Activated CD4-positive, alpha-beta T cell treated with anti-CD3 and anti-CD28 coated beads, Interleukin-2, amount 50 U/mL, for 24 hours (primary cell): ENCODE measurements at regions not wholly inside any gene's neighbourhood (a gene's known extent, or its start where the extent isn't known, plus 50 kb on each side); places are given as distances from the start of the nearest gene placed in this dataset.

Experiments used
- DNase-seq, 2 donors: peaks; one replicate each; pipeline ENCODE4 v3.0.0-alpha.2; 2020; ENCODE audit warnings: low read depth in 1 of 2, low spot score in 1 of 2

DNA sequence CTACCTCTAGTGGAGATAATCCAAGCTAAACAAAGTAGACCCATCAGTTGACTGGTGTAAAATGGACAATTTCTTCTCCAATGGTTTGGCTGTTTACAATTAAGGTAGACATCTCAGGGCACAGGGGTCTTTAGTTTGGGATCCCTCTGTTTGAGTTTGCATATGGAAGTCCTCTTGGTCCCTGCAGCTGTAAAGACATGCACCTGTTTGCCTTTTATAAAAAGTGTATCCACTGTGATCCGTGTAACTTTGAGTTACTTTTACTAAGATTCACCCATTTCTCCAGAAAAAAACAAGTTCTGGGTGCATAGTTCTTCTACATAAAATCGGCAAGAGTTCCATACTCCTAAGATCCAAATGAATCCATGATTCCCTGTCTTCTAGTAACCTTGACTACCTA, 374.7 kb upstream of the ADAMTS16 start:
- DNase-seq, result no peak

DNA sequence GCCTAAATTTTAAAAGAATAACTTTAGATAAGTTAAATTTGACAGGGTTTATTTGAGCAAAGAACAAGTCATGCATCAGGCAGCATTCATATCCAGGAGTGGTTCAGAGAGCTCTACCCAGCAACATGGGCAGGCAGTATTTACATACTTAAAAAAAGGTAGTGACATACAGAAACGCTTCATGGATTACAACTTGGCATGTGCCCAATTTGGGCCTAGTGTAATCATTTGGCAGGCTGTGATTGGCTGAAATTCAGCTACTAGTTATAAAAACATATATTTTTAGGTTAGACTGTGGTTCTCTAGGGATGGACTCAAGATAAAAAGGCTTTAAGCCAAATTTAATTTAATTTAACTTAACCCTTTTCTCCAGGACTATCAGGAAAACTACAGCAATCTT, 374.0 kb upstream of the ADAMTS16 start:
- DNase-seq, result no peak

DNA sequence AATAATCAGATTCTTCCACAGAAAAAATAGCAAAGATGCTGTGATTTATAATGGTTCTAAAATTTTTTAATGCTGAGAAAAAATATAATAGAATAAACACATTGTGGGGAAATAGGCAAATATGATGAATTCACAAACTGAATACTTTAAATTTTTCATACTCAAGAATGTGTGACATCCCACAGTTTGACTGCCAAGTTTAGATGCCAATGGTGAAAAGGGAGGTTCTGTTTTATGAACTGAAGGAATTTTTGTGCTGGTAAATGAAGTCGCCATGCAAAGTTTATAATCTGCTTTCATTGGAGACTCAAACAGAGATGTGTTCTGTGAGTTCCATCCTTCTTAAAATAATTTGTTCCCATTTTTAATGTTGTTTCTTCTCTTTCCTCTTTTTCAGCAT, 367.5 kb upstream of the ADAMTS16 start:
- DNase-seq, result no peak

DNA sequence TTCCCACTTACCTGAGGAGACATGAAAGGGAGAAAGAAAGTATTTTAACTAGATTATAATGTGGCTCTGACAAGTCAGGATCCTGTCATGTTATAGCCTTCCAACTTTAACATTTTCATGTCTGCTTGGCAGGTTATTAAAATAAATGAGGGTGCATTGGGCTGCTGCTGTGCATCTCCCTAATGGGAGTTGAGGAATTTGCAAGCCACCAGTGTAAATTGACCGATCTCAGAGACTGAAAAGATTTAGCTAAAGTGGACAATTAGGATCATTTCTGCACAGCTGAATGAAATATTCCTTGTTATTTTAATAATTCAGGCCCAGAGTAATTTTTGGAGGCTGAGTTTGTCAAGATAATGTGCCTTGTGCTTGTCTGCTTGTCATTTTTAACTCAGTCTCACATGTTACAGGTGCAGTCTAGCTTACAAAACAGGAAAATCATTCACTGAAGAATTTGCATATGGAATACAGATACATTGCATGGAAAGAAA, 366.3 kb upstream of the ADAMTS16 start:
- DNase-seq, result no peak

DNA sequence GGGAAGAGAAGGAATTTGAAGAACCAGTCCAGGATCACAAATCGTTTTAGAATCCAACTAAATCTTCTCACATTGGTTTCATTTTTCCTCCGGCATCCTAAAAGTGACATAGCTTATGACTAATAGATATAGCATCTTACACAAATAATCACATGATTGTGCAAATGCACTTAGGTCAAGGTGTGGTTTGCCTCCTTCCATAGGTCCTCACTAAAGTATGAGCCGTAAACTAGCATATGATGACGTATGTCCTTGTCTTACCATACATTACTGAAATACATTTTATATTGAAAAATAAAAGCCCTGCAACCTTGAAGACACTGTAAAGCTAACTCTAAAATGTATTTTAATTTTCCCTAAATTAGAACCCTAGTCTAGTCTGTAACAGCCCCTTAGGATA, 362.7 kb upstream of the ADAMTS16 start:
- no peak for DNase-seq

DNA sequence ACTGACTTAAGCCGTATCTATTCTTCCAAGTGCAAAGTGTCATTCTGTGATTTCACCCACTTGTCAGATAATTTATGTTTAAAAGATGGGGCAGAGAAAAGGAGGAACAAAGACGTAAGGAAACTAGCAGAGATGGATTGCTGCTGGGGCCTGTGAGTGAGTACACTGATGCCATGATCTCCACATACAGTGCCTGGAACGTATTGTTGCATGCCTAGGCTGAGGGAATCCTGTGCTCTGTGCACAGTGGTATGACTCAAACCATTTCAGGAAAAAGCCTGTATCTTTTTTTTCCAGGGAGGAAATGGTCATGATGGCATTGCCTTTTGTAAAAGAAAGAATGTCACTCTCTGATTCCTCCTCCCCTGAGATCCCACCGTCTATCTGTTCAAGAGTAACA, 359.5 kb upstream of the ADAMTS16 start:
- no peak for DNase-seq

DNA sequence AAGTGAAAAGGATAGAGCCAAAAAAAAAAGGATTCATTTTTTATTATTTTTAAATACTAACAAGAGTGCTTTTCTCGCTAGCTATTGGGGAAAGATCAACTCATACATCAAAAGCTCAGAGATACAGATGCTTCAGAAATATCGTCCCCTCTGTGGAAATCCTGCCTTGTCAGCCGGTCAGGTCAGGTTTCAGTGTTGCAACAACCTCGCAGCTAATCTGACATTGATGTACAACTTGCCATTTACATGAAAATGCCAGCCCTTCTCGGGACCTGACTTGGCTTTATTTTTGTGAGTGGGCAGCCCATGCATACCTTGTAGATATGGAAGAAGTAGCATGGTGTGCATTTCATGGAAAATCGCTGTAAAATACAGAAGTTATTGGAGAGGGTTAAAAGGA, 358.8 kb upstream of the ADAMTS16 start:
- DNase-seq, result no peak

DNA sequence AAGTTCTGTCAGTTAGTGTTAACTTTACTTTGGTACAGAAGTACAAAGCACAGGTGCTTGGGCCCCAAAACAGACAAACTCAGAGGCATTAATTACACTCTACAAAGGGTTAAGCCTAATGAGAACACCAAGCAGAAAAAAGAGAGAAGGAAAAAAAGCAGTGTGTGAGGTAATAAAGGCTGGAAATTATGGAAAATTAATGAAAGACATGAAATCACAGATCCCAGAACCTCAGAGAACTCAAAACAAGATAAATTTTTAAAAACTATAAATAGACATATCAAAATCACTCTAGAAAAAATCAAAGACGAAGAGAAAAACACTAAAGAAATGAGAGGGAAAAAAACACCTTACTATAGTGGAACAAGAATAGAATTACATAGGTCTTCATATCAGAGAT, 354.2 kb upstream of the ADAMTS16 start:
- no peak for DNase-seq

DNA sequence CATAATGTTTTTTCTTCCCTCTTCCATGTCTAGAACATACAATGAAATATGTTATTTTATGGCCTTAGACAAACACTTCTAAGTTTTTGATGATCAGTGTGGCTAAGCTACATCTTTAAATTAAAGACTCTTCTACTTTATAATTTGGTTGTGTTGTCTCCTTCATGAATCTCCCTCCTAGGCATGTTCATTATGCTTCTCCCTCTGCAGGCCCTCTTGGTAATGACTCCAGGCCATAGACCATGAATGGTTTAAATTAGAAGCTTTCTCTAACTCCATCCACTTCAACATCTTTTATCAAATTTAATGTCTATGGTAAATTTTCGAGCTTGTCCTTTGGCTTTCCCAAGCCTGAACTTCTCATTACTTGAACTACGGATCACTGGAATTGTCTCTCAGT, 342.7 kb upstream of the ADAMTS16 start:
- DNase-seq, result no peak

DNA sequence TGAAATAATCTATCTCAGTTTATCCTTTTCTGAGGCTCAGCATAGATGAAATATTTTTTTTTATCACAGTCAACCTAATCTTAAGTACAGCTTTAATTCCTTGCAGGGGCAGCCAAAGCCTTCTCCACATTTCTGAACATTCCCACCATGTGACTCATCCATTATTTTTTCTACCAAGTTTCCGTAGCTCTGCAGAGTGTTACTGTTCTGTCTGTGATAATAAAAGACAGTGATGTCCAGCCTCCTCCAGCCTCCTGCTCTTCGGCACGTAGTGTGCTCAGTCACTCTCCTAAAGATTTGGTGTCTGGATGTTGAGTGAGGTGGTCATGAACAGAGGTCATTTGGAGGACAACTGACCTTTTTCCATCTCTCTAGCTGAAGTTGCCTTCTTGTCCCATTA, 338.1 kb upstream of the ADAMTS16 start:
- no peak for DNase-seq

DNA sequence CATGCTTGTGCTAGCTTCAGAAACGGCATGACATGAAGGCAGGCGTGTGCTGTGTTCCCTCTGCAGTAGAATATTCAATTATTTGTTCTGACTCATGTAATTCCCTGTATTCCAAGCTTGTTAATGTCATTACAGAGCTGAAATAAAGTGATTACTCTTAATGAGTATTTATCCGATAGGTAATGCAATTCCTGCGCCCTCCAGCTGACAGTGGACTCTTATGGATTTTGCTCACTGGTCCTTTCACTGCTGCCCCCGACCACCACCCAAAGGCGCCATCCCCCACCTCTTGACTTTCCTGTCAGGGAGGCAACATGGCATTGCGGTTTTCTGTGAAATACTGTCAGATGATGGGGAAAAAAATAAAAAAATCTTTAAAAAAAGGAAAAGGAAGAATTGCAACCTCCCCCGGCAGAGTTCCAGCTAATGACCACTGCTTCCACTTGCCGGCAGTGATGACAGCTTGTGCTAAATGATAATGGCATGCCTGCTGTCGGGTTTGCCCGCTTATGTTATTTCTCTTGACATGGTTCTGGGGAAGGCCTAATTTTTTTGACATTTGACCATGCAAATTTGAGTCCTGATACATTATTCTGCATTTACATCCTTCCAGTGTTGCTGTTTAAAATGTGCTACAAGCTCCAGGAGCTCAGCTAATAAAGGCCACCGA, 335.3 kb upstream of the ADAMTS16 start:
- DNase-seq, result no peak

DNA sequence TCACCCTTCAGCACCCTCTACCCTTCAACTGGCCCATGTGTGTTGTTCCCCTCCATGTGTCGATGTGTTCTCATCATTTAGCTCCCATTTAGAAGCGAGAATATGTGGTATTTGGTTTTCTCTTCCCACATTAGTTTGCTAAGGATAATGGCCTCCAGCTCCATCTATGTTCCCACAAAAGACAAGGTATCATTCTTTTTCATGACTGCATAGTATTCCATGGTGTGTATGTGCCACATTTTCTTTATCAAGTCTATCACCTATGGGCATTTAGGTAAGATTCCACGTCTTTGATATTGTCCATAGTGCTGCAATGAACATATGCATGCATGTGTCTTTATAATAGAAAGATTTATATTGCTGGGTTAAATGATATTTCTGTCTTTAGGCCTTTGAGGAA, 325.1 kb upstream of the ADAMTS16 start:
- DNase-seq, result no peak

DNA sequence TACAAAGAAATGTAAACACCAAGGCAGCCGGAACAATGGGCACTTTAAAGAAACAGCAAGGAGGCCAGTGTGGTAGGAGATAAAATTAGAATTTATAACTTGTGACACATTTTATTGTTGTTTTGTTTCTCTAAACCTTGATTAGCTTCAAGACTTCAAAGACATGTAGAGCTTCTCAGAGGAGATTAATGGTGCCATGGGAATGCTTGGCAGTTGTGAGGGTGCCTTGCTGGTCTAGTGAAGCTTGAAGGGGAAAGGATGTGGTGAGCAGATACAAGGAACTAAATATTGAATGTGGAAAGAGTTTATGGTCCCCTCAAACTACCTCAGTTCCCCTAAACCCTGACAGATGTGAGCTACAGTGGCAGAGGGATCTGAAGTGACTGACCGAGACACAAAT, 322.4 kb upstream of the ADAMTS16 start:
- DNase-seq, result no peak

DNA sequence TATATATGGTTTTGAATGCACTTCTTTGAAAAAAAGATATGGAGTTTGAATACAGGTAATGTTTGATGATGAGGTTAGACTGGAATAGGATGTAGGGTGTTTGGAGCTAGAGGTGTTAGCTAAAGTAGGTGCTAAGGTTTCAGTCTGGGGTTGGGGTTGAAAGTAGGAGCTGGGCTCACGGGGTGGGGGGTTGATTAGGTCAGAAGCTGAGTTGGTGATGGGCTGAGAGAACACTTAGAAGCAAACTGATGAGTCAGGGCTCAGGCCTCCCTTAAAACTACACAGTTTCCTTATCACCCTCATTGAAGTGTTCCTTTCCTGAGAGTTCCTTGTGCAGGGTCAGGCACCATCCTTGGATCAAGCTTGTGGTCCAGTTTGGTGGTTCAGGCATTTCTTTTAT, 308.8 kb upstream of the ADAMTS16 start:
- DNase-seq, result no peak

DNA sequence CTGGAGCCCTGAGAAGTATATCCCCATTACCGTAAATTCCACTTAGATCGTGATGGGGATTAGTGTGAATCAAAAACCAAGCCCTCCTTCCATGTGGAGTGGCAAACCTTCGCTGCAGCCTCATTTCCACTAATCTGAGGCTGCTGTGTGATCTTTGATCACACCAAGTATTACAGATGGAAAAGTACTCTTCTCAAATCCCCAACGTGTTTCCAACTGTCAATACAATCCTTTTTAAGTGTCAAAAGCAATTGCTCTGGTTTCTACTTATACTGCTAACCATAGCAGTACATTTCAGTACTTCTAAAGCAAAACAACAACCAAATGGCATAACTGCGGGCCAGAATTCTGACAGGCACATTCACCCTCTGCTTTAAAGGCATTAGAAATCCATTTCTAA, 307.7 kb upstream of the ADAMTS16 start:
- DNase-seq, result no peak

DNA sequence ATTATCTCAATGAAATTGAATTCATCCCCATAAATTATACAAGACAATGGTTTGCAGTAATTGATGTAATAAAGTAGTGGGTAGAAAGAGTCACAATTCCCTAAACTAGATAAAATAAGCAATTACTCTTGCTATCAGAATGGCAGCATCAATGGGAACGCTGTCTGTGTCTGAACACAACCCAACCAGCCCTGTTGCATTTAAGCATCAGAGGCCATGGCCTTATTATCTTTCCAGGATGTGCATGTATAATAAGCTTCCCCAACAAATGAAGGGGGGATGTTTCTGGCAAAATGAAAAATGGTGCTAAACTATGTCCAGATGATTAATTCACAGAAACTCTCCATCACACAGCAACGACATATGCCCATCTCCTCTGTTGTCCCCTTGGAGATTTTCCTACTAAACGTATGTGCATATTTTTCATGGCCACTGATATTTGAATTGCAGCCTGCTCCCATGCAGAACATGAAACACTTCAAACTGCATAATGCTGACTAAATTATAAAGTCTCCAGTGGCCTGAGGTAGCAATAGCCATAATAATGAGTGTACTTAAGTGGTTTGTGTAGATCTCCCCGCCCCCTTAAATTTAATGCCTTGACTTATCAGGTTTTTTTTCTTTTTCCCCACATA, 306.9 kb upstream of the ADAMTS16 start:
- no peak for DNase-seq

DNA sequence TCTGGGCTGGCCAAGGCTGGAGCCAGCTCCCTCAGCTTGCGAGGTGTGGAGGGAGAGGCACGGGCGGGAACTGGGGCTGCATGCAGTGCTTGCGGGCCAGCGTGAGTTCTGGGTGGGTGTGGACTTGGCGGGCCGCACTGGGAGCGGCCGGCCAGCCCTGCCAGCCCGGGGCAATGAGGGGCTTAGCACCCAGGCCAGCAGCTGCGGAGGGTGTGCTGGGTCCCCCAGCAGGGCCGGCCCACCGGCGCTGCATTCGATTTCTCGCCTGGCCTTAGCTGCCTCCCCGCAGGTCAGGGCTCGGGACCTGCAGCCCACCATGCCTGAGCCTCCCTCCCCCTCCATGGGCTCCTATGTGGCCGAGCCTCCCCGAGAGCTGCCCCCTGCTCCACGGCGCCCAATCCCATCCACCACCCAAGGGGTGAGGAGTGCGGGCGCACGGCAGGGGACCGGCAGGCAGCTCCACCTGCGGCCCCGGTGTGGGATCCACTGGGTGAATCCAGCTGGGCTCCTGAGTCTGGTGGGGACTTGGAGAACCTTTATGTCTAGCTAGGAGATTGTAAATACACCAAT, 302.6 kb upstream of the ADAMTS16 start:
- DNase-seq, result no peak

DNA sequence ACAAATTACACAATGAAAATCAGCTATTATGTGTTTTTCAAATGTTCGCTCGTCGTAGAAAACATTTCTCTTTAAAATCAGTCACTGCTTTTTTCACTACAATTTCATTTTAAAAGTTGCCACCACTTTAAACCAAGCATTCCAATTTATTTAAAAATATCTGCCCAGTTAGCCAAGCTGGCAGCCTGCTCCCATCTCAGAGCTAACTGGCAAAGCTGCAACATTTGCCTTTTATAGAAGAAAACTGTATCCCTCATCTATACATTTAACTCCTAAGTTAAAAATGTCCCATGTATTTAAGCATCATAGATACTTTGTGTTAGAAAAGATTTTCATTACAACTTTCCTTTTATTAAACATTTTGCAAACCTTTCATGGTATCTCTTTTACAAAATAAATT, 294.9 kb upstream of the ADAMTS16 start:
- no peak for DNase-seq

DNA sequence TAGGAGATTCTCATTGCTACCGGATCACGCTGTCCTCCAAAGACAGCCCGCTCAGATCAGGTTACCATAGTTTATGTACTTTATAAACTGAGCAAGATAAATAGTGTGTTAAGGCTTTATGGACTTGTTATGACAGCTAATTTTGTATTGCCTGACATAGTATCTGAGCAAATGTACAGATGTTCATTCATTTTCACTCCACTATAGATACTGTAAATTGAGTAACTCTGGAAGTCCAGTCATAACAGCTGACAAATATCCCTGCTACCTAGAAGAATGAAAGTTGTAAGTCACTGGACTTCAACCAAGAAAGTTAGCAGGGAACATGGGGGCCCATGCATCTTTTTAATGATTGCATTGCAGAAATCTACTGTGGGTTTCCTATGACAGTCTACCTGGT, 292.4 kb upstream of the ADAMTS16 start:
- no peak for DNase-seq

DNA sequence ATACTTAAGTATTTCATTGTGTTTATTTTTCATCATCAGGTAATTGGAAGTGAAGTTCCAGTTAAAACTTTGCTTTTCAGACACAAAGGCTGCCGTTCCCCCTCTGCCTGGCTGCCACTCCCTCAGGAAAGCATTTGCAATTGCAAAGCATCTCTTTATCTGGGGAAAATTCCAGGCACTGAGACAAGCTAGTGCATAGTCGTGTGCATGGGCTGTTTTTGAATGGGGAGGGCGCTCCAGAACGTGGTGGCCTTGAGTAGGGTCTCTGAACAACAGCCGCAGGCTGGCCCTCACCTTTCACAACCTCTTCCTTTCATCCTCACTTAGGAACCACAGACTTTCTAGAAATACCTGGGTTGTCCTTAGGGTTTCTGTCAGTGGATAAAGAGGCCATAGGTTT, 285.1 kb upstream of the ADAMTS16 start:
- DNase-seq, result no peak

DNA sequence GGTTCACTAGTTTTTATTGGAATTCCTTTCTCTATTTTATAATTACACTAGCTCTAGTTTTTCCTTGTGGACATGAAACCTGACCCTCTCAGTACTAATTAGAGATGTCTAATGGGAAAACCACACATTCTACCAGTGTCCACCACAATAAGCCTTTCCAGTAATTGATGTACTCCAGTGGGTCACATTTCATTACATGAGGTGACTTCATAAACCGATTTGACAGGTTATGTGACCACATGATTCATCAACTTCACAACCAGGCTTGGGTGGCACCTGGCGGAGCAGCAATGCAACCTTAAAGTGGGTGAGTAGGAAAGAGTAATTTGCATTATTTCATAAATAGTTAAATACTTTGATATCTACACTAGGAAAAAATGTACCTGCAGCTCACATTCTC, 284.2 kb upstream of the ADAMTS16 start:
- DNase-seq, result no peak

DNA sequence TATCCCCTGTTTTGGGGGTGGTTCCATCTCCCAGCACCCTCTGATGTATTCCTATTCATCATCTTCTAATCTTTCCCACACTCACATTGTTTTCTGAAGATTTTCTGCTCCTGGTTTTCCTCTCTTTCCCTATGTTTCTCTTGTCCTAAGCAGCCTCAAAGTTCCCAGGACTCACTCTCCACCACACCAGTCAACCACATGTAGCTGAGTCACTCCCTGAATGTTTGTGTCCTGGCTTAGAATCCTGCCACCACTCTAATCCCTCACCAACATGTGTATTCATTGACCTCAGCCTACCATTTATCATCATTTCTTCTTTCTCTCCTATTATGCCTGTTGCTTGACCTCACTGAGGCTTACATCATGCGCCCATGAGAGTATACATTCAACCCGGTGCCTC, 282.4 kb upstream of the ADAMTS16 start:
- no peak for DNase-seq
